ENCODE measurements at regions not wholly inside any gene's neighbourhood (a gene's known extent, or its start where the extent isn't known, plus 50 kb on each side); places are given as distances from the start of the nearest gene placed in this dataset.

GRCh38 chr5:106367281-106367680 lies 1303.5 kb downstream of the EFNA5 start:
- TF ChIP-seq CTCF (IDR thresholded peaks at IDR 0.05) = no peak
- no peak for TF ChIP-seq EP300 (IDR thresholded peaks at IDR 0.05)

Measured in sigmoid colon (tissue), 4 donors.